ENCODE measurements at regions not wholly inside any gene's neighbourhood (a gene's known extent, or its start where the extent isn't known, plus 50 kb on each side); places are given as distances from the start of the nearest gene placed in this dataset.

GRCh38 chr15:25563596-25563995 lies 124.8 kb upstream of the UBE3A start:
- DNase-seq (ENCODE audit: low read depth) = no peak

DNA sequence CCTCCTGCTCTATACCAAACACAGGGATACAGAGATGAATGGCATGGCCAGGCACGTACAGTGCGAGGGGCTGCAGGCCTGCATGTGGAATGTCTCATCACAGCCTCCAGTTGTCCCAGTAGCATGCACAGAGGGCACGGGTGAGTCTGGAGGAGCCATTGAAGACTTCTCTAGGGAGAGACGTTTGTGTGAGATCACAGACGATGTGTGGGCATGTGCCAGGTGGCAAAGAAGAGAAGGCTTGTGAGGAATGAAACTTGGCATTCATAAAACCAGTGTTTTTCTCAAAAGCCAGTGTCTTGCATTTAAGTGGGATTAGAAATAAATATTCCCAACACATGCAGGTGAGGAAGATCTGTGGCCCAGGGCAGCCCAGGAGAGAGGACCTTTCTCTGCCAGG lies 119.1 kb upstream of the UBE3A start:
- no peak for DNase-seq (ENCODE audit: low read depth)

- DNase-seq (ENCODE audit: low read depth) = no peak
Measured at GRCh38 chr15:25556136-25556535, 117.3 kb upstream of the UBE3A start.

DNA sequence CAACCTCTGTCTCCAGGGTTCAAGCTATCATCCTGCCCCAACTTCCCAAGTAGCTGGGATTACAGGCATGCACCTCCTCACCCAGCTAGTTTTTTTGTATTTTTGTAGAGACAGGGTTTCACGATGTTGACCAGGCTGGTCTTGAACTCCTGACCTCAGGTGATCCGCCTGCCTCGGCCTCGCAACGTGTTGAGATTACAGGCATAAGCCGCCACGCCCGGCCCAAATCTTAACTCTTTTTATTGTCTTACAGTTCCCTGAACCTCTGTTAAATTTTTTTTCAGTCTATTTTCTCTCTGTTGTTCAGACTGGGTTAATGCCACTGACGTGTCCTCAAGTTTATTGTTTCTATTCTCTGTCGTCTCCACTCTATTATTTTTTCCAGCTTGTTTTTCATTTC lies 115.8 kb upstream of the UBE3A start:
- no peak for DNase-seq (ENCODE audit: low read depth)

DNA sequence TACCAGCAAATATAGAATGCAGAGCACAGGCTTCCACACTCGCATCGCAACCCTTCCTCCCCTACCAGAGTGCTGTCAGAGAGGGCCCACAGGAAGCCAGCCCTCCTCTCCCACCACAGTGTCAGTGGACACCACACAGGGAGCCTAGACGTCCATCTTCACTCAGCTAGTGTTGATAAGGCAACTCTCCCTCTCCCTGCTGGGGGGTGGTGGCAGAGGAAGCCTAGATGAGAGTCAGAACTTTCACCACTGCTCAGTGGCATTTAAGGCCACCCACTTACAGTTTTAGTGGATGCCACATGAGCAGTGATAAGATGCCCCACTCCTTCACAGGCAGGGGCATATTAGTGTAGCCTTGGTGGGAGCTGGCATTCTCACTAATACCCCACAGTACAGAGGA lies 109.8 kb upstream of the UBE3A start:
- DNase-seq (ENCODE audit: low read depth) = no peak

GRCh38 chr15:25545889-25546288 lies 107.1 kb upstream of the UBE3A start:
- peak; percentile 4 for DNase-seq (ENCODE audit: low read depth)

DNA sequence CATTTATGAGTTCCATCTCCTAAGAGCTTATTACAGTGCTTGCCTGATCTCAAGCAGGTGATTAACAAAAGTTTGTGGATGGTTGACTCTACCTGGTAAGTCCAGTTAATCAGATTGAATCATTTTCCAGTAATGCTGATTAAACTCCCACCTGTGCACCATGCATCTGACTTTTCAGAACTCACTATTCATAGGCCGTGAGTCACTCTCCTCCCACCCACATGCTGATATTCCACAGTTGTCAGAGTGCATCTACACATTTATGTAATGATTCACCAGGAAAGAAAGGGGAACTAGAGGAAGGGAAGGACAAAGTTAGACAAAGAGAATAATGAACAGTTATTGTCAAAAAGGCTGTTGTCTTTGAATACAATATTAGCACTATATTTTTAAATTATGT lies 106.2 kb upstream of the UBE3A start:
- peak; percentile 89 for DNase-seq (ENCODE audit: low read depth)

DNA sequence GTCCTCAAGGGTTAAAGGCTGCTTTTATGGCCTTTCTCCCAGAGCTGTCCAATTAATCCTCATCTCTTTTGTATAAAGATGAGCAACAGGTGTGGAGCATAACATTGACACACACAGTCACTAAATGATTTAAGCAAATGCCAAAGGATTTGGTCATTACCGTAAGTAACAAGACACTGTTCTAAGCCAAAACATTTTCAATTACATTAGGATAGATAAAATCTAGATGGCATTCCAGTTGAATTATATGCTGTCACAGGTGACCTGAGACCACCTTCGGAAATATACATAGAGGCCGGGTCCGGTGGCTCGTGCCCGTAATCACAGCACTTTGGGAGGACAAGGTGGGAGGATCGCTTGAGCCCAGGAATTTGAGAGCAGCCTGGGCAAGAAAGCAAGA lies 105.3 kb upstream of the UBE3A start:
- DNase-seq (ENCODE audit: low read depth) = peak; percentile 64

DNA sequence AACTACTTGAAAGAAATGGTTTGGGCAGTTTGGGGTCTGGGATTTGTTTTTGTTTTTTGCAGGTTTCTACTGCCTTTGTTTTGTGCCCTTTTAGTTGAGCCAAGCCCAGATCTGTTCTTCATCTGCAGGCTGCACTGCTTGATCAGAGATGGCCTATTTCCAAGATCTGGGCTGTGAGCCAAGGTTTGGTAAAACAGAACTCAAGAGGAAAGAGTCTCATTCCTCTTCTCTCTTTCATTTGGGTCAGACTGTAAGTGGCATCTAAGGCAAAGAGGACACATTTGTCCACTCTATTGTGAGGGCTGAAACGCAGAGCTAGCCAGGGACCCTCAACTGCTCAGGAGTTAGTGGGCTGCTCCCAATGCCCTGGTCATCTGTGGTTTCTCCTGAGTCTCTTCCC lies 104.4 kb upstream of the UBE3A start:
- DNase-seq (ENCODE audit: low read depth) = peak; percentile 80

DNA sequence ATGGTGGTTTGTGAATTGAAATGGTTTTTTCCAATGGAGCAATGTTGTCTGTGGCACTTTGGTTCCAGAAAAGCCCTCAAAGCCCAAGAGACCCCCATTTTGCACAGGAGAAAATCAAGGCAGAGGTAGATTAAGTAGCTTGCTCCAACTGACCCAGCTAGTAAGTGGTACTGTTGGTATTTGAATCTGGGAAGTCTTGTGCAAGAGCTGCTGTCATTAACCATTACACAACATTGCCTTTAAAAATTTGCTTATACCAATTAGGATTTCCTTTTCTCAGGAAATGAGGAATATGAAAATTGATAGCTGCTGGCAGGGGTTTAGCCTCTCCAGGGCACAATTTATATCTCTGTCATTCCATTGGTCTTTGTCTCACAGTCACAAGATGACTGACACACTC lies 102.4 kb upstream of the UBE3A start:
- peak; percentile 13 for DNase-seq (ENCODE audit: low read depth)

- DNase-seq (ENCODE audit: low read depth) = no peak
Measured at GRCh38 chr15:25536801-25537611, 98.2 kb upstream of the UBE3A start.

- DNase-seq (ENCODE audit: low read depth) = no peak
Measured at GRCh38 chr15:25535866-25536265, 97.0 kb upstream of the UBE3A start.

- no peak for DNase-seq (ENCODE audit: low read depth)
Measured at GRCh38 chr15:25534293-25534692, 95.5 kb upstream of the UBE3A start.

DNA sequence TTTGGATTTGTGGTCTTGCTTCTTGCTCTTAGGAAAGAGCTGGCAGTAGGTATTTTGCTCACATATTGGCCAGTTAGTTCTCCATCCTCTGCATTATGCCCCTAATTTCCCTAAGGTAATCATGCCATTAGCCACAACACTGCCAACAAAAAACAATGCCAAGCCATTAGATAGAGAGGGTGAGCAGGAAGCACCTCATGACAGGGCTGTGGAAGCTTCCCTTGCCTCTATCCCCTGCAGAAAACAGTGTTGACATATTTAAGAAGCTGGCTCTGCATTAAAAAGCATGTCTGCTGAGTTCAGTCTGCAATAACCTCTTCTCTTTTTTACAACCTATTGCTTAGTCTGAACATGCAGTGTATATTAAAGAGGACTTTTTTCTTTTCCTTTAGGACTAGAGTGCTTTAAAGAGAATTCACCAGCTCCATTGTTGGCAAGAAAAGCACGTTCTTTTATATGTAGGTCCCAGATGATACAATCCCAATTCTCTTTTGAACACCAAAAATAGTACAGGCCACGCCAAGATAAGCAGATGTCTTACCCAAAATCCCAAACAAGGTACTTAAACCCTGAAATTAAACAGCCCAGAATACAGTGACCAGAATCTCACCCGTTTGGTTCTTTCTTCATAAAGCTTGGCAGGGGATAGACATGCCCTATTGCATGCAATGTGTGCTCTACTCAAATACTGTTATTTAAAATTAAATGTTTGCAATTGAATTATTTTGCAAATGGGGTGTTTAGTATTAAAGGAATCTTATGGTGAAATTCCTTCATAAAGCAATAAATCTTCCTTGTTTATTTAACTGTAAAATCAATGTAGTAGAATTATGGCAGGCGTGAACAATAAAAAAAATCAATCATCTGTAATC lies 93.7 kb upstream of the UBE3A start:
- DNase-seq (ENCODE audit: low read depth) = no peak

DNA sequence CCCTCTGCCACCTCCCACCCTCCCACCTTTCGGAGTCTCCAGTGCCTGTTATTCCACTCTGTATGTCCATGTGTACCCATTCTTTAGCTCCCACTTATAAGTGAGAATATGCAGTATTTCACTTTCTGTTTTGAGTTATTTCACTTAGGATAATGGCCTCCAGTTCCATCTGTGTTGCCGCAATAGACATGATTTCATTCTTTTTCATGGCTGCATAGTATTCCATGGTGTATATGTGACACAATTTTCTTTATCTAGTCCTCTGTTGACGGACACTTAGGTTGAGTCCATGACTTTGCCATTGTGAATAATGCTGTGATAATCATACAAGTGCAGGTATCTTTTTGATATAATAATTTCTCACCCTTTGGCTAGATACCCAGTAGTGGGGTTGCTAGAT lies 91.0 kb upstream of the UBE3A start:
- DNase-seq (ENCODE audit: low read depth) = no peak

GRCh38 chr15:25527118-25527517 lies 88.3 kb upstream of the UBE3A start:
- DNase-seq (ENCODE audit: low read depth) = peak; percentile 49

GRCh38 chr15:25525741-25526140 lies 86.9 kb upstream of the UBE3A start:
- DNase-seq (ENCODE audit: low read depth) = no peak

GRCh38 chr15:25515633-25516032 lies 76.8 kb upstream of the UBE3A start:
- no peak for DNase-seq (ENCODE audit: low read depth)

DNA sequence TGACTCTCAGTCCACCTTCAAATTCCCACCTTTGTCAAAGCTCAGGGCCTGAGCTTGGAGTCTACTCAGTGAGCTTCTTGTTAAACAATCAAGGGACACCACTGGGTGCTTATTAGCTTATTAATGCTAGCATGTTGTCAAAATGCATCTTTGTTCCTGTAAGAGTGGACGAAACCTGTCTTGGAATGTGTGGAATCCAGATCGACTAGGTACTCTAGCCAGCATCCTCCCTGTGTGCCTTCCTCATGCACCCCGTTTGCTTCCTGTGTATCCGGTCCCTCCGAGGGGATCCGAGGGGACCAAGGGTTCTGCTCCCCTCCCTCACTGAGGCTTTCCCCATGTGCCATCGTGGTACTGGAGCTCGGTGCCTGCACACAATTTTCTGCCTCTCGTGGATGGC lies 75.7 kb upstream of the UBE3A start:
- no peak for DNase-seq (ENCODE audit: low read depth)

- no peak for DNase-seq (ENCODE audit: low read depth)
Measured at GRCh38 chr15:25512957-25513356, 74.1 kb upstream of the UBE3A start.

DNA sequence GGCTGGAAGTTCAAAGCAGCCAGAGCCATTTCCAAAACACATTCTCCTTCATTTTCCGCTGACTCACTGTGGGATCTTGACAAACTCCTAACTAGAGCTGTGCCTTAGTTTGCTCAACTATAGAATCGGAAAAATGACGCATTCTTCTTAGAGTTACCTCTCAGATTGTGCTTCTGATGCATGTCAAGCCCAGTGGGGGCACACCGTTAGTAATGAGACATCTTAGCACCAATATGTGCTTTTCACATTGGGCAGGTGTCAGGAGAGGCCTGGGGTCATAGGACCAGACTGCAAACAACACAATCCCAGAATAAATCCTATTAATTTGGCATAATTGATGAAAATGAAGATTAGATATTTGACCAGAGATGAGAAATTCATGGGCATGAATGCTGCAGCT lies 71.3 kb upstream of the UBE3A start:
- DNase-seq (ENCODE audit: low read depth) = no peak

DNA sequence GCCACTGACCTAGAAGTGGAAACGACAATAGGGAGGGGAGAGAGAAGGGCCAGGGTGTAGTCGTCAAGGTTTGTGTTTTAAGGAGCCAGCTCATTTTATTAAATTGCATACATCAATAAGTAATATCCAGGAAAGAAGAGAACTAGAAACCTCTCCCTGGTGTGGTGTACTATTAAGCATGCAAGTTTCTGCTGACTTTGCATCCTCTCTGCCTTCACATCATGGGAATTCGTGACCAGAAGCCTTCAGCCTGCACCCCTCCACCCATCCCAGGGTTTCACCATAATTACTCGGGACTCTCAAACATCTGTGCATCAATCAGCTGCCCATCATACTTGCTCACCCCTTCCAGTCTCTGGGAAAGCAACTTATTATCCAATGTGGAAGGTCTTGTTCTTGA lies 70.9 kb upstream of the UBE3A start:
- no peak for DNase-seq (ENCODE audit: low read depth)
